Loucy (cell line): ENCODE measurements at regions not wholly inside any gene's neighbourhood (a gene's known extent, or its start where the extent isn't known, plus 50 kb on each side); places are given as distances from the start of the nearest gene placed in this dataset.

ENCODE experiments used
- H2AFZ ChIP-seq: fragments of 200-600 bp; sonication (generic); 2 replicates; pipeline ENCODE4 v1.6.0; 2016; ENCODE audit warnings: antibody characterized with exemption, mild to moderate bottlenecking, low read length, moderate library complexity
- H3F3A ChIP-seq: fragments of 200-600 bp; 2 replicates; pipeline ENCODE4 v1.6.0; 2016; ENCODE audit warnings: antibody characterized with exemption, low read depth, mild to moderate bottlenecking
- H3K27me3 ChIP-seq: fragments of 200-600 bp; sonication (generic); 2 replicates; pipeline ENCODE4 v1.6.1; 2014; ENCODE audit warnings: low read length, mild to moderate bottlenecking; ENCODE audit not compliant: insufficient read depth, poor library complexity, severe bottlenecking
- H3K36me3 ChIP-seq: fragments of 200-600 bp; sonication (generic); 2 replicates; pipeline ENCODE4 v1.6.1; 2016; ENCODE audit warnings: low read length; ENCODE audit not compliant: insufficient read depth
- H3K4me1 ChIP-seq: fragments of 200-600 bp; sonication (generic); 2 replicates; pipeline ENCODE4 v1.5.1; 2014; ENCODE audit warnings: low read length, mild to moderate bottlenecking; ENCODE audit not compliant: insufficient read depth, poor library complexity, severe bottlenecking
- H3K4me2 ChIP-seq: fragments of 200-600 bp; sonication (generic); 2 replicates; pipeline ENCODE4 v1.6.0; 2014; ENCODE audit warnings: antibody characterized with exemption, low read length, low read depth, mild to moderate bottlenecking; ENCODE audit not compliant: poor library complexity, severe bottlenecking
- H3K4me3 ChIP-seq: fragments of 200-600 bp; sonication (generic); 2 replicates; pipeline ENCODE4 v1.5.1; 2014; ENCODE audit warnings: low read length, mild to moderate bottlenecking, mixed read lengths; ENCODE audit not compliant: poor library complexity, severe bottlenecking
- H3K79me2 ChIP-seq: fragments of 200-600 bp; sonication (generic); 2 replicates; pipeline ENCODE4 v1.6.1; 2014; ENCODE audit warnings: low read length; ENCODE audit not compliant: insufficient read depth
- H3K9ac ChIP-seq: fragments of 200-600 bp; sonication (generic); 2 replicates; pipeline ENCODE4 v1.6.0; 2014; ENCODE audit warnings: mild to moderate bottlenecking, low read depth, low read length, moderate library complexity; ENCODE audit not compliant: poor library complexity, severe bottlenecking
- H3K9me2 ChIP-seq: fragments of 200-600 bp; sonication (generic); replicated peaks from 2 replicates; pipeline ENCODE4 v1.6.1; 2016; ENCODE audit warnings: low read depth, low read length, mixed read lengths
- H3K9me3 ChIP-seq: fragments of 200-600 bp; sonication (generic); 2 replicates; pipeline ENCODE4 v1.6.1; 2014; ENCODE audit warnings: mild to moderate bottlenecking, antibody characterized with exemption, low read length, low read depth; ENCODE audit not compliant: insufficient read depth
- H4K20me1 ChIP-seq: fragments of 200-600 bp; sonication (generic); 2 replicates; pipeline ENCODE4 v1.6.0; 2014; ENCODE audit warnings: antibody characterized with exemption, low read length, mild to moderate bottlenecking; ENCODE audit not compliant: insufficient read depth, poor library complexity, severe bottlenecking
- EZH2phosphoT487 ChIP-seq: fragments of 200-600 bp; IDR thresholded peaks from 2 replicates; pipeline ENCODE4 v1.6.1; 2018; ENCODE audit warnings: antibody characterized with exemption, mild to moderate bottlenecking, moderate library complexity, borderline replicate concordance
- TF ChIP-seq, protein P1 (sequence below): fragments of 200-600 bp; sonication (generic); conservative IDR thresholded peaks from 2 replicates; pipeline ENCODE4 v1.5.1; 2014; ENCODE audit warnings: mild to moderate bottlenecking, antibody characterized with exemption, low read length

DNA sequence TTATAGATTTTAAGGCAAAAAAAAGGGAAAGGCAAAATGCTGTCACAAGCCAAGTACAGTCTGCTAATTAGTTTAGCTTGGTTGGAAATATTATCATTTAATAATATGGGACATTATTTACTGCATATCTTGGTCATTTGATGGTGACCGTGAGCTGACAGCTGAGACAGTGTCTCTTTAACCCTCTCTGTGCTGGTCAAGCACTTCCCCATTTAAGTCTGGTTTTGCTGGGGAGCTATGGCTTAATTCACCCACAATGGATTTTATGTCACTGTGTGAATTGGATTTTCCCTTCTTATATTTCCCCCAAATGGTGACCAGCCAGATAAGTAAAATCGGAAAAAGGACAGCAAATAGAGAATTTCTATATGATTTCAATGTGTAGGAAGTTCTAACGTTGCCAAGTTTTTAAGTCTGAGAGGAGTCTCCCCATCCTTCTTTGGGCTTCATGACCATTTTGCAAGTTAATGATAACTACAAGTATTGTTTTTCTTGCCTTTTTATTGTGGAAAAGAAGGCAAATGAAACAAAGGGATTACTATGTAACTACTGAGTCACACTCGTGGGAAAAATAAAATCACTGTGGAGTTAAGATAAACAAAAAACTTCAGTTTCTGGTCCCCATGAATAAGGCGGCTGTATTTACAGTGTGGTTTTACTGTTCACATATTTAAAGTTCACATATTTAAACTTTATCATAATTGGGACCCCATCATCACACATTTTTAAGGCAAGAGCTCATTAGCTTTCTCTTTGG lies 373.5 kb downstream of the NR2F2 start:
- no peaks in the 10 kb centered on the region for H3K36me3 ChIP-seq
- H3K79me2 ChIP-seq: no peaks in the 10 kb centered on the region
- H4K20me1 ChIP-seq: no peaks in the 10 kb centered on the region
- H3K4me2 ChIP-seq: no peak overlapping the region
- no peak overlapping the region for H2AFZ ChIP-seq
- H3K4me1 ChIP-seq: no peaks in the 10 kb centered on the region
- TF ChIP-seq EZH2phosphoT487: no peak
- TF ChIP-seq, protein P1, sequence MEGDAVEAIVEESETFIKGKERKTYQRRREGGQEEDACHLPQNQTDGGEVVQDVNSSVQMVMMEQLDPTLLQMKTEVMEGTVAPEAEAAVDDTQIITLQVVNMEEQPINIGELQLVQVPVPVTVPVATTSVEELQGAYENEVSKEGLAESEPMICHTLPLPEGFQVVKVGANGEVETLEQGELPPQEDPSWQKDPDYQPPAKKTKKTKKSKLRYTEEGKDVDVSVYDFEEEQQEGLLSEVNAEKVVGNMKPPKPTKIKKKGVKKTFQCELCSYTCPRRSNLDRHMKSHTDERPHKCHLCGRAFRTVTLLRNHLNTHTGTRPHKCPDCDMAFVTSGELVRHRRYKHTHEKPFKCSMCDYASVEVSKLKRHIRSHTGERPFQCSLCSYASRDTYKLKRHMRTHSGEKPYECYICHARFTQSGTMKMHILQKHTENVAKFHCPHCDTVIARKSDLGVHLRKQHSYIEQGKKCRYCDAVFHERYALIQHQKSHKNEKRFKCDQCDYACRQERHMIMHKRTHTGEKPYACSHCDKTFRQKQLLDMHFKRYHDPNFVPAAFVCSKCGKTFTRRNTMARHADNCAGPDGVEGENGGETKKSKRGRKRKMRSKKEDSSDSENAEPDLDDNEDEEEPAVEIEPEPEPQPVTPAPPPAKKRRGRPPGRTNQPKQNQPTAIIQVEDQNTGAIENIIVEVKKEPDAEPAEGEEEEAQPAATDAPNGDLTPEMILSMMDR: no peak
- H3K4me3 ChIP-seq: no peak overlapping the region
- H3K27me3 ChIP-seq: no peaks in the 10 kb centered on the region
- no peaks in the 10 kb centered on the region for H3F3A ChIP-seq
- H3K9me2 ChIP-seq: no peaks in the 10 kb centered on the region
- H3K9me3 ChIP-seq: no peaks in the 10 kb centered on the region
- no peak overlapping the region for H3K9ac ChIP-seq

DNA sequence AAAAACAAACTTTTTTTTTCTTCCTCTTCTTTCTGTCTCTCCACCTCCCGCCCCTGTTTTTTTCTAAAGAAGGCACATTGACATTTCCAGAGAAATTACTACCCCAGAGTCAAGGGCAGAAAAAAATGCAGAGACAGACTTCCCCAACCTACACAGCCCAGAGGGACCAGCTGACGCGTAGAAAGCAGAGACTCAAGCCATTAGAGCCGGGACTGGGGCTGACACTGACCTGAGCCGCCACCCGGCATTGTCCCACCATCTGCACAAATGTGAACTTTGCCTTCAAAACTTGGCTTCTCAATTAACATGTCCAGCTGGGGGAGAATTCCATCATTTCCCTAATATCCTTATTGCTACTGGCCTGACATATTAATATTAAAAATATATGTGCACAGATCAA lies 385.6 kb downstream of the NR2F2 start:
- Histone ChIP-seq H3K9ac (no peak overlapping the region), H3K27me3 (no peaks in the 10 kb centered on the region)

DNA sequence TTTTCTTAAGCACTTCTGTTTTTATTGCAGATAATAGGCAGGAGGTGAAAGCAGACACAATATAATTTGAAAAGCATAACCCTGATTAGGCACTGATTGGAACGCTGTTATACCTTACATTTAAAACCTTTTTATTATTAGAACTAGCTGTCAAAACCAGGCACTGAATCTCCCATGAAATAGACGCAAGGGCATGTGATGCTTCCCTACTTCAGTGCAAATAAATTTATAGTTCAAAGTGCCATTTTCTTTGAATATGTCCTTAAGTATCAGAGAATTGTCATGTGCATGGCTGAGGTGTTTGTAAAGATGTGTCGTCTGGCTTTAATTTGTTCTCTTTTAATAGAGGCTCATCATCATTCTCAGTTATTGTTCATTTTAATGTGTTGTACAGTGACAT lies 386.0 kb downstream of the NR2F2 start:
- no peaks in the 10 kb centered on the region for H3K4me1 ChIP-seq
- H3K9me3 ChIP-seq: no peaks in the 10 kb centered on the region
- H4K20me1 ChIP-seq: no peaks in the 10 kb centered on the region
- no peaks in the 10 kb centered on the region for H3K9me2 ChIP-seq
- H3K4me3 ChIP-seq: no peak overlapping the region
- no peak overlapping the region for H3K4me2 ChIP-seq
- no peak overlapping the region for H2AFZ ChIP-seq
- H3K36me3 ChIP-seq: no peaks in the 10 kb centered on the region
- no peaks in the 10 kb centered on the region for H3K27me3 ChIP-seq
- no peak overlapping the region for H3K9ac ChIP-seq
- H3K79me2 ChIP-seq: no peaks in the 10 kb centered on the region
- no peak for TF ChIP-seq EZH2phosphoT487
- TF ChIP-seq, protein P1: no peak
- no peaks in the 10 kb centered on the region for H3F3A ChIP-seq

More for the DNA sequence above, 385.6 kb downstream of the NR2F2 start:
- Histone ChIP-seq H3K36me3 (no peaks in the 10 kb centered on the region), H3K4me3 (no peak overlapping the region), H3K79me2 (no peaks in the 10 kb centered on the region), H4K20me1 (no peaks in the 10 kb centered on the region), H3K9me3 (no peaks in the 10 kb centered on the region), H3K9me2 (no peaks in the 10 kb centered on the region), H2AFZ (no peak overlapping the region), H3K4me1 (no peaks in the 10 kb centered on the region), H3K4me2 (no peak overlapping the region), H3F3A (no peaks in the 10 kb centered on the region)
- TF ChIP-seq, protein P1: no peak
